ENCODE measurements at regions not wholly inside any gene's neighbourhood (a gene's known extent, or its start where the extent isn't known, plus 50 kb on each side); places are given as distances from the start of the nearest gene placed in this dataset.

DNA sequence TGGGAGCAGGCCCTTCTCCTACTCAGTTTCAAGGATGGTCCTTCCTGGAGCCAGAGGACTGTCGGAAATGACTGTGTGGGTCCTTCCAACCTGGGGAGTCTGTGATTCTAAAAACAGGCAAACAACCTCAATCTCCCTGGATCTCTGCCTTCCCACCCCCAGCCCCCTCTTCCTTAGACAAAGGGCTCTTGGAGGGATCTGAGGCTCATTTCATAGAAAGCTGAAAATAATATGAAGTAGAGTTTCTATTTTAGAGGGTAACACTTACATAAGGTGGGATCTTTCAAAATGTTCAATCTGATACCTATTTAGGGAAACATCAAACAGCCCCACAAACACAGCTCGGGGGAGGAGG is 69.4 kb downstream of the RHOB start:
- no peak for TF ChIP-seq POLR2A (IDR thresholded peaks at IDR 0.05)
- TF ChIP-seq, protein P1, sequence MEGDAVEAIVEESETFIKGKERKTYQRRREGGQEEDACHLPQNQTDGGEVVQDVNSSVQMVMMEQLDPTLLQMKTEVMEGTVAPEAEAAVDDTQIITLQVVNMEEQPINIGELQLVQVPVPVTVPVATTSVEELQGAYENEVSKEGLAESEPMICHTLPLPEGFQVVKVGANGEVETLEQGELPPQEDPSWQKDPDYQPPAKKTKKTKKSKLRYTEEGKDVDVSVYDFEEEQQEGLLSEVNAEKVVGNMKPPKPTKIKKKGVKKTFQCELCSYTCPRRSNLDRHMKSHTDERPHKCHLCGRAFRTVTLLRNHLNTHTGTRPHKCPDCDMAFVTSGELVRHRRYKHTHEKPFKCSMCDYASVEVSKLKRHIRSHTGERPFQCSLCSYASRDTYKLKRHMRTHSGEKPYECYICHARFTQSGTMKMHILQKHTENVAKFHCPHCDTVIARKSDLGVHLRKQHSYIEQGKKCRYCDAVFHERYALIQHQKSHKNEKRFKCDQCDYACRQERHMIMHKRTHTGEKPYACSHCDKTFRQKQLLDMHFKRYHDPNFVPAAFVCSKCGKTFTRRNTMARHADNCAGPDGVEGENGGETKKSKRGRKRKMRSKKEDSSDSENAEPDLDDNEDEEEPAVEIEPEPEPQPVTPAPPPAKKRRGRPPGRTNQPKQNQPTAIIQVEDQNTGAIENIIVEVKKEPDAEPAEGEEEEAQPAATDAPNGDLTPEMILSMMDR (IDR thresholded peaks at IDR 0.05), result no peak
